Uterus (tissue), 3 donors: ENCODE measurements at regions not wholly inside any gene's neighbourhood (a gene's known extent, or its start where the extent isn't known, plus 50 kb on each side); places are given as distances from the start of the nearest gene placed in this dataset.
"Not testable (repeated sequence)": the region's sequence is repeated elsewhere in the genome, so short reads cannot be mapped to it uniquely, and the experiment has no call there.

Source experiments
- DNase-seq, 2 donors: peaks; one replicate each; pipeline ENCODE4 v3.0.0-alpha.2; 2019 to 2020
- H3K27ac ChIP-seq, 2 donors: fragments of 200-600 bp; sonication (generic); 1 replicate in 1 of 2; 2 replicates in 1 of 2; pipeline ENCODE4 v1.5.1; 2016 to 2018
- H3K27me3 ChIP-seq, 2 donors: fragments of 200-600 bp; sonication (generic); one replicate each; pipeline ENCODE4 v1.5.1; 2018 to 2019; ENCODE audit warnings: control low read depth in 1 of 2
- H3K36me3 ChIP-seq, 2 donors: fragments of 200-600 bp; sonication (generic); one replicate each; pipeline ENCODE4 v1.5.1; 2019; ENCODE audit warnings: control low read depth in 1 of 2
- H3K4me1 ChIP-seq, 2 donors: fragments of 200-600 bp; sonication (generic); one replicate each; pipeline ENCODE4 v1.5.1; 2018 to 2019; ENCODE audit warnings: control low read depth in 1 of 2
- H3K4me3 ChIP-seq, 2 donors: fragments of 200-600 bp; sonication (generic); 1 replicate in 1 of 2; 2 replicates in 1 of 2; pipeline ENCODE4 v1.5.1; 2018 to 2019; ENCODE audit warnings: mild to moderate bottlenecking in 1 of 2
- H3K9me3 ChIP-seq, 2 donors: fragments of 200-600 bp; sonication (generic); one replicate each; pipeline ENCODE4 v1.5.1; 2019; ENCODE audit warnings: control low read depth in 1 of 2
- CTCF ChIP-seq, 4 experiments: fragments of 200-600 bp in 2 of 4; fragments of 450-650 bp in 2 of 4; sonication (generic) in 2 of 4; IDR thresholded peaks; one replicate each; pipeline ENCODE4 v1.5.1; 2016 to 2019; ENCODE audit warnings: antibody characterized with exemption in 4 of 4, mild to moderate bottlenecking in 2 of 4, moderate library complexity in 1 of 4
- POLR2A ChIP-seq, 2 donors: fragments of 450-650 bp; IDR thresholded peaks; one replicate each; pipeline ENCODE4 v1.6.1; 2016; ENCODE audit warnings: antibody characterized with exemption in 2 of 2, mild to moderate bottlenecking in 1 of 2, moderate library complexity in 1 of 2
- intact Hi-C: fragments of 100-400 bp; cut with DNase I; formaldehyde crosslinking; loops from one replicate; pipeline ENCODE4 v1.15.1; 2023; ENCODE audit warnings: low total_unique reads
- donor health status: DM: yes; HTN: yes; CAD: no.

- Histone ChIP-seq H3K4me3 (no peak overlapping the region), H3K27me3 (no peaks in the 10 kb centered on the region), H3K4me1 (no peaks in the 10 kb centered on the region), H3K27ac (no peak overlapping the region), H3K36me3 (no peaks in the 10 kb centered on the region), H3K9me3 (no peaks in the 10 kb centered on the region)
- no peak for DNase-seq
- intact Hi-C loops: no loop called here
- no peak for TF ChIP-seq CTCF (IDR thresholded peaks at IDR 0.05)
- TF ChIP-seq POLR2A (IDR thresholded peaks at IDR 0.05): no peak
Observed at GRCh38 chr15:69615736-69616135, 163.1 kb downstream of the RPLP1 start.

- DNase-seq: no peak
- no peak for TF ChIP-seq CTCF (IDR thresholded peaks at IDR 0.05)
- no peak for TF ChIP-seq POLR2A (IDR thresholded peaks at IDR 0.05)
- Histone ChIP-seq H3K4me1 (no peaks in the 10 kb centered on the region), H3K27me3 (no peaks in the 10 kb centered on the region), H3K27ac (no peak overlapping the region), H3K36me3 (no peaks in the 10 kb centered on the region), H3K4me3 (no peak overlapping the region), H3K9me3 (no peaks in the 10 kb centered on the region)
- intact Hi-C loops: no loop called here
Observed at GRCh38 chr15:69616558-69616957, 163.9 kb downstream of the RPLP1 start.

GRCh38 chr15:69617144-69617543, 164.5 kb downstream of the RPLP1 start:
- H3K4me3 ChIP-seq, DNase-seq, H3K9me3 ChIP-seq, H3K27ac ChIP-seq, H3K4me1 ChIP-seq, intact Hi-C loops, H3K27me3 ChIP-seq, H3K36me3 ChIP-seq: not testable (repeated sequence)

GRCh38 chr15:69623392-69624154, 171.0 kb downstream of the RPLP1 start:
- Histone ChIP-seq H3K4me1 (no peaks in the 10 kb centered on the region), H3K27ac (no peak overlapping the region), H3K27me3 (no peaks in the 10 kb centered on the region), H3K36me3 (no peaks in the 10 kb centered on the region), H3K9me3 (no peaks in the 10 kb centered on the region), H3K4me3 (no peak overlapping the region)
- no peak for DNase-seq
- intact Hi-C loops: no loop called here
- no peak for TF ChIP-seq POLR2A (IDR thresholded peaks at IDR 0.05)
- TF ChIP-seq CTCF (IDR thresholded peaks at IDR 0.05): no peak

- Histone ChIP-seq H3K27ac (no peak overlapping the region), H3K4me3 (no peak overlapping the region), H3K27me3 (no peaks in the 10 kb centered on the region), H3K36me3 (no peaks in the 10 kb centered on the region), H3K4me1 (no peaks in the 10 kb centered on the region), H3K9me3 (no peaks in the 10 kb centered on the region)
- no peak for TF ChIP-seq CTCF (IDR thresholded peaks at IDR 0.05)
- no peak for TF ChIP-seq POLR2A (IDR thresholded peaks at IDR 0.05)
- DNase-seq: no peak
- intact Hi-C loops: no loop called here
Observed at GRCh38 chr15:69624155-69624520, 171.5 kb downstream of the RPLP1 start.

GRCh38 chr15:69624816-69625215, 172.2 kb downstream of the RPLP1 start:
- no peaks in the 10 kb centered on the region for H3K9me3 ChIP-seq
- no peak overlapping the region for H3K27ac ChIP-seq
- H3K36me3 ChIP-seq: no peaks in the 10 kb centered on the region
- DNase-seq: no peak
- H3K4me3 ChIP-seq: no peak overlapping the region
- H3K4me1 ChIP-seq: no peaks in the 10 kb centered on the region
- intact Hi-C loops: no loop called here
- TF ChIP-seq POLR2A (IDR thresholded peaks at IDR 0.05) (no peak), CTCF (IDR thresholded peaks at IDR 0.05) (no peak)
- H3K27me3 ChIP-seq: no peaks in the 10 kb centered on the region
